OCI-LY3 (cell line): ENCODE measurements at regions not wholly inside any gene's neighbourhood (a gene's known extent, or its start where the extent isn't known, plus 50 kb on each side); places are given as distances from the start of the nearest gene placed in this dataset.

Source experiments
- H2AFZ ChIP-seq: fragments of 200-600, 300-600 bp; shearing (Covaris generic); 2 replicates; pipeline ENCODE4 v1.6.0; 2014; ENCODE audit warnings: antibody characterized with exemption, low read depth, low read length
- H3K27ac ChIP-seq: fragments of 200-600, 300-600 bp; sonication (generic); 2 replicates; pipeline ENCODE4 v1.5.1; 2014; ENCODE audit warnings: mild to moderate bottlenecking, low read length, moderate library complexity, mixed read lengths
- H3K27me3 ChIP-seq: fragments of 200-600, 300-600 bp; sonication (generic); 2 replicates; pipeline ENCODE4 v1.6.1; 2014; ENCODE audit warnings: low read depth, low read length, mixed read lengths
- H3K36me3 ChIP-seq: fragments of 200-600, 300-600 bp; sonication (generic); replicated peaks from 2 replicates; pipeline ENCODE3; 2014; ENCODE audit warnings: low read depth, low read length, mixed read lengths
- H3K4me1 ChIP-seq: fragments of 300-600, 200-600 bp; sonication (generic); 2 replicates; pipeline ENCODE4 v1.6.1; 2014; ENCODE audit warnings: low read length, mixed read lengths
- H3K4me2 ChIP-seq: fragments of 200-600, 300-600 bp; sonication (generic); 2 replicates; pipeline ENCODE4 v1.6.1; 2014; ENCODE audit warnings: low read length, mixed read lengths
- H3K4me3 ChIP-seq: fragments of 300-600, 200-600 bp; sonication (generic); 2 replicates; pipeline ENCODE4 v1.5.1; 2014; ENCODE audit warnings: antibody characterized with exemption, mild to moderate bottlenecking, low read length, moderate library complexity
- H3K79me2 ChIP-seq: fragments of 300-600, 200-600 bp; shearing (Covaris generic); 2 replicates; pipeline ENCODE4 v1.6.1; 2014; ENCODE audit warnings: mild to moderate bottlenecking, low read length, mixed read lengths
- H3K9ac ChIP-seq: fragments of 300-600, 200-600 bp; shearing (Covaris generic); 2 replicates; pipeline ENCODE4 v1.6.0; 2014; ENCODE audit warnings: mild to moderate bottlenecking, low read length, moderate library complexity
- H3K9me3 ChIP-seq: fragments of 200-600, 300-600 bp; shearing (Covaris generic); 2 replicates; pipeline ENCODE4 v1.6.1; 2014; ENCODE audit warnings: low read length, mixed read lengths; ENCODE audit not compliant: insufficient read depth
- H4K20me1 ChIP-seq: fragments of 200-600, 300-600 bp; sonication (generic); 2 replicates; pipeline ENCODE4 v1.6.1; 2016; ENCODE audit warnings: low read length, mixed read lengths; ENCODE audit not compliant: insufficient read depth
- EZH2phosphoT487 ChIP-seq: fragments of 200-600 bp; shearing (Covaris generic); IDR thresholded peaks from 2 replicates; pipeline ENCODE4 v1.6.1; 2018; ENCODE audit warnings: antibody characterized with exemption, mixed run types, low read depth
- TF ChIP-seq, protein P1 (sequence below): fragments of 200-600, 300-600 bp; sonication (generic); IDR thresholded peaks from 2 replicates; pipeline ENCODE4 v1.5.1; 2014; ENCODE audit warnings: antibody characterized with exemption, low read length, low read depth

DNA sequence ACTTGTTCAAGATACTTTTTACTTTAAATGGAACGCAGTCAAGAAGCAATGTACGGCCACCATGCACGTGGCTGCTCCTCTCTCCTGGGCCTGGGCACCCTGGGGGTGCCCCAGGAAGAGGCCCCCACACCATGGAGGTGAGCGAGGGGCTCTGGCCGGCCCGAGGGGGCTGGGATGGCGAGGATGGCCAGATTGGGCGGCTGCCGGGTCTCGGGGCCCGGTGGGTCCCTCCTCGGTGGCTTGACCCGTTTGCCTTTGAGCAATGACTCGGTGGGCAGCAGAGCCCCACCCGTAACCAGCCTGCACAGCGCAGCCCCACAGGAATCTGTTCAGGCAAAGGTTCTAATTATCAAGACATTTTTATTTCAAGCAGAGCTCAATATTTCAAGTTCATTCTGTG, 167.4 kb downstream of the BRD1 start:
- Histone ChIP-seq H3K36me3 (peaks cover 3% of the 10 kb centered on the region), H2AFZ (no peak overlapping the region), H3K27me3 (no peaks in the 10 kb centered on the region), H3K79me2 (peaks cover 19% of the 10 kb centered on the region), H4K20me1 (no peaks in the 10 kb centered on the region), H3K4me3 (no peak overlapping the region), H3K27ac (no peak overlapping the region), H3K4me1 (peaks cover 33% of the 10 kb centered on the region), H3K4me2 (no peak overlapping the region), H3K9ac (no peak overlapping the region), H3K9me3 (no peaks in the 10 kb centered on the region)
- TF ChIP-seq, protein P1, sequence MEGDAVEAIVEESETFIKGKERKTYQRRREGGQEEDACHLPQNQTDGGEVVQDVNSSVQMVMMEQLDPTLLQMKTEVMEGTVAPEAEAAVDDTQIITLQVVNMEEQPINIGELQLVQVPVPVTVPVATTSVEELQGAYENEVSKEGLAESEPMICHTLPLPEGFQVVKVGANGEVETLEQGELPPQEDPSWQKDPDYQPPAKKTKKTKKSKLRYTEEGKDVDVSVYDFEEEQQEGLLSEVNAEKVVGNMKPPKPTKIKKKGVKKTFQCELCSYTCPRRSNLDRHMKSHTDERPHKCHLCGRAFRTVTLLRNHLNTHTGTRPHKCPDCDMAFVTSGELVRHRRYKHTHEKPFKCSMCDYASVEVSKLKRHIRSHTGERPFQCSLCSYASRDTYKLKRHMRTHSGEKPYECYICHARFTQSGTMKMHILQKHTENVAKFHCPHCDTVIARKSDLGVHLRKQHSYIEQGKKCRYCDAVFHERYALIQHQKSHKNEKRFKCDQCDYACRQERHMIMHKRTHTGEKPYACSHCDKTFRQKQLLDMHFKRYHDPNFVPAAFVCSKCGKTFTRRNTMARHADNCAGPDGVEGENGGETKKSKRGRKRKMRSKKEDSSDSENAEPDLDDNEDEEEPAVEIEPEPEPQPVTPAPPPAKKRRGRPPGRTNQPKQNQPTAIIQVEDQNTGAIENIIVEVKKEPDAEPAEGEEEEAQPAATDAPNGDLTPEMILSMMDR = no peak
- no peak for TF ChIP-seq EZH2phosphoT487

DNA sequence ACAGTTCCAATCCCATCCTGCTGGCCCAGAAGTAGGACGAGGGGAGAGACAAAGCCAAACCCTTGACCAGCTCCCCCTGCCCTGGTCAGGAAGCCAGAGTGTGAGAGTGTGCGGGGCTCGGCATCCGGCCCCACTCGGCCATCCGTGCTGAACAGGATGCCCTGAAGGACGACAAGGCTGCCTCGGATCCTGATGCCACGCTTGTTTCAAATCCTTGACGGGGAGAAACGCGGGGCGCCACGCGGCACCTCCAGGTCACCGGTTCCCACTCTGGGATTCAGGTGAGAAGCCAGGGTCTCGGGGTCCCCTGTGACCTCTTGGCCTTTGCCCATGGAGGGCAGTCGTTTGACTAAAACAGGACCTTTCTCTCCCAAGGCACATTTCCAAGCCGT, 167.8 kb downstream of the BRD1 start:
- TF ChIP-seq, protein P1 = no peak
- TF ChIP-seq EZH2phosphoT487 = no peak
- no peak overlapping the region for H2AFZ ChIP-seq
- no peak overlapping the region for H3K9ac ChIP-seq
- H4K20me1 ChIP-seq = no peaks in the 10 kb centered on the region
- H3K4me3 ChIP-seq = no peak overlapping the region
- no peak overlapping the region for H3K27ac ChIP-seq
- no peaks in the 10 kb centered on the region for H3K9me3 ChIP-seq
- no peaks in the 10 kb centered on the region for H3K27me3 ChIP-seq
- no peak overlapping the region for H3K4me2 ChIP-seq
- peaks cover 34% of the 10 kb centered on the region for H3K4me1 ChIP-seq
- peaks cover 23% of the 10 kb centered on the region for H3K79me2 ChIP-seq
- H3K36me3 ChIP-seq = peaks cover 7% of the 10 kb centered on the region

DNA sequence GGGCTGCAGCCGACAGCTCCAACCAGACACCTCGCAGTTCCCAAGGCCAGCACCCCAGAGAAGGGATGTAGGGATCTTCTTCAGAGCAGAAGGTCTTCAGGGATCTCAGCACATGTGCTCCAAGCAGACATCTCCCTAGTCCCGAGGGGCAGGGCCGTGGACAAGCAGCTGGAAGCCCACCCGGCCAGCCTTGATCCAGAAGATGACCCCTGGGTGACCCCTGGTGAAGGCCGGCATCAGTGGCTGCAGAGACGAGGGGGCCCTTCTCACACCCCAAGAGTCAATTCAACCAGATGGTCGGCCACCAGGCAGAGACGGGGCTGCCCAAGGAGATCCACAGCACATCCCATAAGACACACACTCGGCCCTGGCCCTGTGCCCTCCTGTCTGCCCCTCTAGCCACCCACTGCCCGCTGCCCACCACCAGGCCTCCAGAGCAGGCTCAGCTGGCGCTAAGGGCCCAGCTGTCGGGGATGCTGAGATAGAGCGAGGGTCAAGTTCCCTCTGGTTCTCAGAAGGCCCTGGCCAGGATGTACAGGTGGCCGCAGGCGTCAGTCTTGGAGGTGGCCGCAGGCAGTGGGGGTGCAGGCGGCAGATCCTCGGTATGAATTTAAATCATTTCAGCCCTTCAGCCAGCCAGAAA, 168.3 kb downstream of the BRD1 start:
- H3K4me3 ChIP-seq = no peak overlapping the region
- no peak overlapping the region for H3K4me2 ChIP-seq
- peaks cover 28% of the 10 kb centered on the region for H3K79me2 ChIP-seq
- H3K27ac ChIP-seq = no peak overlapping the region
- H3K36me3 ChIP-seq = peaks cover 11% of the 10 kb centered on the region
- peaks cover 34% of the 10 kb centered on the region for H3K4me1 ChIP-seq
- H4K20me1 ChIP-seq = no peaks in the 10 kb centered on the region
- H3K27me3 ChIP-seq = no peaks in the 10 kb centered on the region
- no peaks in the 10 kb centered on the region for H3K9me3 ChIP-seq
- H2AFZ ChIP-seq = no peak overlapping the region
- TF ChIP-seq, protein P1 = no peak
- no peak for TF ChIP-seq EZH2phosphoT487
- H3K9ac ChIP-seq = no peak overlapping the region

DNA sequence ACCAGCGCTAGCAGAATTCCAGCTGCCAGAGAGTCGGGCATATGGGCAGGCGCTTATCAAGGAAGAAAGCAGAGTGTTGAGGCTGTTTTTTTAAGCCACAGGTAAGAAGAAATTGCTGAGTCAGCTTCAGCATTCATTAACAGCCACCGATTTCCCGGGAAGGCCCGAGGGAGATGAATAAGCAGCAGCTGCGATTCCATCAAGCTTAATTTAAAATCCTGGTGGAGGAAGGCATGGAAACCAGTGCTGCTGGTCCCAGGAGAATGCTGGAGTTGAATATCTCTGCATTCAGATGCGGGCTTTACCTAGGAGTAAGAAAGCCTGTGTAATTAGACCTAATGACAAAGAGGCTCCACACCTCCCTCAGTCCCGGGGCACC, 168.8 kb downstream of the BRD1 start:
- H3K4me1 ChIP-seq = peaks cover 34% of the 10 kb centered on the region
- H3K9me3 ChIP-seq = no peaks in the 10 kb centered on the region
- H3K36me3 ChIP-seq = peaks cover 14% of the 10 kb centered on the region
- H3K4me2 ChIP-seq = no peak overlapping the region
- TF ChIP-seq EZH2phosphoT487 = no peak
- TF ChIP-seq, protein P1 = no peak
- no peak overlapping the region for H2AFZ ChIP-seq
- no peak overlapping the region for H3K9ac ChIP-seq
- H3K4me3 ChIP-seq = no peak overlapping the region
- no peaks in the 10 kb centered on the region for H4K20me1 ChIP-seq
- H3K79me2 ChIP-seq = peaks cover 33% of the 10 kb centered on the region
- no peak overlapping the region for H3K27ac ChIP-seq
- no peaks in the 10 kb centered on the region for H3K27me3 ChIP-seq
